Mesodermal cell (in vitro differentiated cells): ENCODE measurements at regions not wholly inside any gene's neighbourhood (a gene's known extent, or its start where the extent isn't known, plus 50 kb on each side); places are given as distances from the start of the nearest gene placed in this dataset.

Experiments used
- H3K27ac ChIP-seq: 2 replicates; pipeline ENCODE4 v1.7.0; 2013; ENCODE audit warnings: mild to moderate bottlenecking, low read depth, low read length, moderate library complexity; ENCODE audit not compliant: severe bottlenecking
- H3K36me3 ChIP-seq: 2 replicates; pipeline ENCODE4 v1.7.1; 2013; ENCODE audit warnings: mild to moderate bottlenecking, low read length, moderate library complexity; ENCODE audit not compliant: control insufficient read depth, insufficient read depth
- H3K4me1 ChIP-seq: one replicate; pipeline ENCODE4 v1.7.1; 2013; ENCODE audit warnings: mild to moderate bottlenecking, low read length; ENCODE audit not compliant: insufficient read depth, control insufficient read depth, poor library complexity, severe bottlenecking
- H3K4me3 ChIP-seq: 2 replicates; pipeline ENCODE4 v1.7.0; 2013; ENCODE audit warnings: low read length, control low read depth, mild to moderate bottlenecking; ENCODE audit not compliant: insufficient read depth, poor library complexity, severe bottlenecking; ENCODE audit errors: extremely low read depth
- H3K9me3 ChIP-seq: 2 replicates; pipeline ENCODE4 v1.7.1; 2013; ENCODE audit warnings: mild to moderate bottlenecking, low read length, moderate library complexity; ENCODE audit not compliant: control insufficient read depth
- WGBS, 2 experiments: methylation state at CpG; one replicate each; pipeline ENCODE4 v1.1.5; 2013; ENCODE audit warnings: missing lambda C conversion rate in 2 of 2; ENCODE audit not compliant: insufficient coverage in 2 of 2; 5-methylcytosine and 5-hydroxymethylcytosine counted together

DNA sequence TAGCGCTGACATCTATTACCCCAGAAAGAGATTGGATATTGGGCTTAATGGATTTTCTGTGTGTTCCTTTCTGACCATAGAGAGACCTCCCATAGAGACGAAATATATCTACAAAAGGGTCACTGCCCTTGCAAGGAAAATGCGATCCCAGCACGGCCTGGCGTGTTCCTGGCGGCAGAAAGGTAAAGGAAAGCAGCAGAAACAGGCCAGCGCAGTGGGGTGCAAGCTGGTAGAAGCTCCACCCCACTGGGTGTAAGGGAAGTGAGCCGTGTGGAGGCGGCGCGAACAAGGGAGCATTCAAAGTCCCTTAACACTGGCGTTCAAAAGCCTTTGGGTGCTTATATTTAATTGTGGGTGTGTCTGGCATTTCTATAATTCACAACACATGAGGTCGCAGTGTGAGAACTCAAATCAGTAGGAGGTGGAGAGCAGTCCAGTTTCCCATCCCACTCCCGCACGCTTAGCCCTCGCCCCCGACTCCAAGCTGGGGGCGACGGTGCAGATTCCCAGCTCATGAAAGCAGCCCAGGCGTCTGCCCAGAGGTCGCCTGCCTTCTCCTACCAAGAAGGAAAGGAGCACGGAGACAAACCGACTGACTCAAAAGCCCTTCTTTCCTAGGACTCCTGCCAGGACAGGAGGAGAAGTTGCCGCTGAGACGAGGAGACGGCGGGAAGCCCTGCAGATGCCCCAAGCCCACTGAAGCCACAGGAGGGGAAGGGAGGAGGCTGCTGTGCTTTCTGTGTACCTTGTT is 478.4 kb downstream of the FOXO1 start:
- H3K4me1 ChIP-seq = peaks cover 35% of the 10 kb centered on the region
- no peak overlapping the region for H3K4me3 ChIP-seq
- no peaks in the 10 kb centered on the region for H3K36me3 ChIP-seq
- H3K27ac ChIP-seq = no peak overlapping the region
- H3K9me3 ChIP-seq = no peaks in the 10 kb centered on the region
- WGBS, 2 experiments = 91% methylated on average over 12 to 15 of the region's 27 CpGs

DNA sequence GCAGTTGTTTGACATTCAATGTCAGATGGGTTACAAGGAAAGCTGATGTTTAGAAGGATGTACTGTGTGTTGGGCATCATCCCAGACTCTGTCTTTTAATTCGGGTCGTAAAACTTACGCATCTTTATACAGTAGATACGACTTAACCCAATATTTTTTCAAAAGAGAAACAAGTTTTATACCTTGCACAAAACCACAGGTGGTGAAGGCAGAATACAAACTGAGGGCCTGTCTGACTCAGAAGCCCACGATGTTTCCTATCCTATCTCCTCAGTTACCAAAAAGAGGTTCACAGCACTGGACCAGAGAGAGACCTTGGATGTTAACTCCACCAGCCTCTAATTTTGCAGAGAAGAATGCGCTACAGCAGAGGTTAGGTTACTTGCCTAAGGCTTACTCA is 477.0 kb downstream of the FOXO1 start:
- Histone ChIP-seq H3K36me3 (no peaks in the 10 kb centered on the region), H3K27ac (peak overlapping the region; percentile 89), H3K4me3 (no peak overlapping the region), H3K4me1 (peaks cover 35% of the 10 kb centered on the region), H3K9me3 (no peaks in the 10 kb centered on the region)
- WGBS, 2 experiments = 95 to 97% methylated on average over 4 of the region's 6 CpGs

DNA sequence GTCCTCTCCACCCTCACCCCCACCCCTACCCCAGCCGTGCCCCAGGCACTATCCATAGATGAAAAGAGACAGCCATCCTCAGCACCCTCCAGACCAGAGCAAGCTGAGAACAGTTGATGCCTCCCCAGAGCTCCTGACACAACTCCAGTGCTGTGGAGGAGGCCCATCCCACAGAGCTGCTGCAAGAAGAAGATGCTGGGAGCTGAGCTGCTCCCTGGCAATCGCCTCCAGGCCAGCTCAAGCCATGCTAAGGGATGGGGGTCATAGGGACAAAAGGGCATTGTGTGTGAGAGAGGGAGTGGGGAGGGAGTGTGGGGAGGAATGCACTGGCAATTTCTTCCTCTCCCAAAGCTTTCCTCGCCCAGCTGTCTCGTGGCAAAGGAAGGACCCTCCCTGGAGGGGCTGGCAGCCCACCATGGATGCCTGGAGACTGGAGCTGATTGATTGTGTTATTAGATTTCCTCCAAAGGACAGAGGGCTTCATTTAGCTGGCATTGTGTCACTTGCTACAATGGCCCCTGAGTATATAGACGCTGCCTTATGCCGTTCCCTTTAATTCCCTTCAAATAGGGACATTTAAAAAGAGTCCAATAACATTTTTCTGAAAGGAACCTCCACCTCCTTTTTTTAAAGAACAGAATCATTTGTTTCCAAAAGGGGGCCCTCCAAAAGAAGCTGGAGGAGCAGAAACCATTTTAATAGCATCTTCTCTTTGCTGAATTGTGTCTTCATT is 476.4 kb downstream of the FOXO1 start:
- Histone ChIP-seq H3K4me3 (no peak overlapping the region), H3K4me1 (peaks cover 35% of the 10 kb centered on the region), H3K27ac (peak overlapping the region; percentile 89), H3K9me3 (no peaks in the 10 kb centered on the region), H3K36me3 (no peaks in the 10 kb centered on the region)
- WGBS, 2 experiments = 73 to 75% methylated on average over 4 of the region's 6 CpGs

DNA sequence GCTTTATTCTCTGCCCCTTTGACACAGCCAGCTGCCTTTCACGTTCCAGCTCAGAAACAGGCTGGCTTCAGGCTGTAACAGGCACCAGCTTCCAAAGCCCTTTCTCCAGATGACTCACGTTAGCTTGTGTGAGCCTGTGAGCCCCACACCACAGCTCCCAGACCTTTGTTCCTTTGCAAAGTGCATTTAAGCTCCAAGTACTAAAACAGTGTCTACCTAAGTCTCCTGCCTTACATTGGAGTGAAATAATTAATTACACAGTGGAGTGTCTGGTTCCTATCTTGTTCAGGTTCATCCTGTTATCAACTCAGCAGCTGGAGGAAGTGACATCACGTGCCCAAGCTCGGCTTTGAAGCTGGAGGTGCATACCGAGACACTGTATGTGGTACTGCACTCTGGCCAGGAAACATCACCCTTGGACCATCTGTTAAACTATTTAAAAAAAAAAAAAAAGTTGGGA is 475.8 kb downstream of the FOXO1 start:
- Histone ChIP-seq H3K36me3 (no peaks in the 10 kb centered on the region), H3K4me1 (peaks cover 35% of the 10 kb centered on the region), H3K9me3 (no peaks in the 10 kb centered on the region), H3K27ac (peak overlapping the region; percentile 89), H3K4me3 (no peak overlapping the region)
- 52 to 65% methylated on average over 2 to 5 of the region's 5 CpGs for WGBS, 2 experiments

DNA sequence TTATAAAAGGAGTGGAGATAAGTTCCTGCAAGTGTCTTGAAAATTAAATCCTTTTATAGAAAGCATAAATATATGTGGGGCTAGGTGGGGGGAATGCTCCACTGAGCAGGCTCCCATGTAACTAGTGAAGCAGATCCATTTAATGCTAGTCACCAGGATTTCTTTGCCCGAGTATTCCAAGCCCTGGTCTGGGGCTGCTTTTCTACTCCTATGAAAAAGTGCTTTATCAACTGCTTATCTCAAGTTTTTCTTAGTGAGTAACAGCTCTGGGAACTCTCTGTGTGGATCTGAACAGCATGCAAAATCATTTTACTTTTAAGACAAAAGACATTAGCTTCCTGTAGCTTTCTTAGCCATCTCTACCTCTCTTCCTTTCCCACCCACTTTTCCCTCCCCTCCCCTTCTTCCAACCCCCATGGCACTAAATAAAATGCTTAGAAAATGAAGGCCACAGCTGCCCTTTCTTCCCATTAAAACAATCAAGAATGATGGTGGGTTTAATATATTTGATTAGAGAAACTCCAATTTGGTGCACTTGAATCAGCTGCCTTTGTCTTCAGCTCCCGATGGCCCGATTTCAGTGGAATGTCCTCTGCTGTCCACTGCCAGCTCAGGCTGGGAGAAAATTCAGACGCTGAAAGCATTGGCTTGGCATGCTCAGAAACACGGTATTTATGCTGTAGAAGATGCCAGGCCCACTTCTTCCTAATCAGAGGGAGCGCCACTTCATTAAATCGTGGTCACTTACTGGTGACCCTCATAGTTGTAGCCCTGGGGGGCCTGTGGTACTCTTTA is 475.1 kb downstream of the FOXO1 start:
- Histone ChIP-seq H3K4me1 (peaks cover 35% of the 10 kb centered on the region), H3K4me3 (no peak overlapping the region), H3K27ac (peak overlapping the region; percentile 89), H3K9me3 (no peaks in the 10 kb centered on the region), H3K36me3 (no peaks in the 10 kb centered on the region)
- WGBS, 2 experiments = 79 to 94% methylated on average over 5 to 7 of the region's 7 CpGs

DNA sequence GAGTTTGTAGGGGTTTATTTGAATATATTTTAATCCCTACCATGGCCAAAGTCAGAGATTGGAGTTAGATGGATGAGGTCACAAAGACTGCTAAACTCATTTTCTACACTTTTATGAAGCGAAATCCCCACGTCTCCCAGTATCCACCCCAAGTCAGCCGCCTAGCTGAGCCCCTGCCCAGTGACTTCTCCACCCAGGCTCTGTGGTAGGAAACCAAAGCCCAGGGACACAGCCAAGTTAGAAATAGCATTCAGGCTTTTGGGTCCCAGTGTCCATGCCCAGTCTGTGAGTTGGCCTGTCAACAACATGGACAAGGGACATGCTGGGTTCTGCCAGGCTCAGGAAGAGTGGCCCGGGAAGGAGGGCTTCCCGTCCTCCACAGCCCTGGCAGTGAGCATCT is 474.0 kb downstream of the FOXO1 start:
- no peak overlapping the region for H3K27ac ChIP-seq
- no peaks in the 10 kb centered on the region for H3K9me3 ChIP-seq
- WGBS, 2 experiments = 100% methylated on average over 3 to 5 of the region's 5 CpGs
- H3K36me3 ChIP-seq = no peaks in the 10 kb centered on the region
- no peak overlapping the region for H3K4me3 ChIP-seq
- H3K4me1 ChIP-seq = peaks cover 35% of the 10 kb centered on the region

DNA sequence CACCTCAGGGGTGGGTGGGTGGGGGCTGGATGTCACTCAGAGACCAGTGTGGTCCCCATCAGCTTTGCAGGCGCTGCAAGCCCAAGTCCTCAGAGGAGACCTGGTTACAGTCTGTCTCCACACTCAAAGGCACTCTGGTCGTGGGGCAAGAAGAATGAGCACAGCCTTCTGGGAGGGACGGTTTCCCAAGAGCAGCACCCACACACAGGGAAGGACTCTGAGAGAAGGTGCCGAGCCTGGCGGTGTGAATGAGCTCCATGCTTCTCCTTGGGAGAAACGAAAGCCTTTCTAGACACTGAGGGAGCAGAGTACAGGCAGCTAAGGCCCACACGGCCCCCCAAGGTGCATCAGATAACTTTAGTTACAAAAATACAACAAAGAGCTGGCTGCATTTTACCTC is 473.6 kb downstream of the FOXO1 start:
- no peaks in the 10 kb centered on the region for H3K36me3 ChIP-seq
- 98 to 100% methylated on average over 5 to 6 of the region's 7 CpGs for WGBS, 2 experiments
- no peak overlapping the region for H3K27ac ChIP-seq
- no peaks in the 10 kb centered on the region for H3K9me3 ChIP-seq
- peaks cover 32% of the 10 kb centered on the region for H3K4me1 ChIP-seq
- no peak overlapping the region for H3K4me3 ChIP-seq

DNA sequence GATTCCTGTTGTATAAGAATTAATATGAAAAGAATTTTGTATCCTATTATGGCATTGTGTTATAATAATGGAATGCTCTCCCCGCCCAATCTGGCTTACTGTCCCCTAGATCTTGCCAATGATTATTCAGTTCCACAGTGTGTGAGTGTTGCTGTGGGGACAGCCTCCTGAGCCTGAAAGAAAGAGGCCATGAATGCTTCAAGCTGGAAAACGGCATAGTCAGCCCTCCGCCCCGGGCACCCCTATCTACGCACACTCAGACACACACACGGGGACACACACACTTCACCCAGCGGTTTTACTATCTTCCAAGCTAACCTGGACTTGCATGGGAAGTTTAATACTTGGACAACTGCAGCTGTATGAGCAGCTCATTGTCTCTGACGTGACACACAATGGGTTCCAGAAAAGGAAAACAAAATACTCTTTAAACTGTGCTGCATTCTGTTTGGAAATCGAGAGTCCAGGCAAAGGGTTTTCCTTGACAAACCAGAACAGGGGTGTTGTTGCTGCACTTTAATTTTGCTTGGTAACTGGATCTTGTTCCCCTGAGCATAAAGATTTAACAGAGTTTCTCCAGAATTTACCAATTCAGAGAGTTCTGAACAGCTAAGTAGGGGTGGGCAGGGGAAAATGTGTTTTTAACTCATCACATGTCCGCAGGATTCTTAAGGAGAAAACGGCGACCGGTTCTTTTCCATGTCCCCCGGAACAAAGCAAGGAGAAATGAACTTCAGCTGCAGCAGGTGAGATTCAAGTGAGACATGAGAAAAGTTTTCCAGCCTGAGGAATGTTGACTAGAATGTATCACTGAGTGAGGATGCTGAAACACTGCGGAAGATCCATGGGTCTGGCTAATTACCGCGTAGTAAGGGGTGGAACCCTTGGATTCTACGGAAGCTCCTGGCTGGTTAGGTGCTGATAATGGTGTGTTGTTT is 472.9 kb downstream of the FOXO1 start:
- Histone ChIP-seq H3K9me3 (no peaks in the 10 kb centered on the region), H3K4me3 (no peak overlapping the region), H3K4me1 (peaks cover 28% of the 10 kb centered on the region), H3K27ac (no peak overlapping the region), H3K36me3 (no peaks in the 10 kb centered on the region)
- WGBS, 2 experiments = 98% methylated on average over 8 to 15 of the region's 18 CpGs

DNA sequence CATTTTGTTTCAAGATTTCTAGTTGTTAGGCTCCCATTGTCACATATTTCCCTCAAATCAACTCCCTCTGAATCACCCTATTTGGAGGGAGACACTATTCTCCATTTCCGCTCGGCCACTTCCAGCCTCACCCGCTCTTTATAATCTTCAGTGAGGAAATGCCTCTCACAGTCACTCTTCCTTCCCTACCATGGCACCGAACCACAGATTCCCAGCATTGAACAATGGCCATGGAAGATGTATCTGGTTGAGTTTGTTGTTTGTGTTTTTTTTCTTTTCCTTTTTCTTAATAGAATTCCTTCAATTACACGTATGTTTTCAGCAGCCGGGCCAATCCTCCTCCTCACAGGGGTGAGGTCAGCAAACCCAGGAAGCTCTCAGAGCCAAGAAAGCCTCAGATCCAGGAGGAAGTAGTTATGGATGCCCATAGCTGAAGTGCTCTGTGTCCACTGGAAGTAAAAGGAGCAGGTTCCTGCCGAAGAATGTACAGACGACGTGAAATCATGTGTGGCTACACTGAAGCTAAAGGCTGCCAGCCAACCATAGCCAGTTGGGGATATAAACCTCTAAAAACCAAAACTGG is 472.1 kb downstream of the FOXO1 start:
- Histone ChIP-seq H3K9me3 (no peaks in the 10 kb centered on the region), H3K4me3 (no peak overlapping the region), H3K4me1 (peaks cover 24% of the 10 kb centered on the region), H3K27ac (no peak overlapping the region), H3K36me3 (no peaks in the 10 kb centered on the region)
- WGBS, 2 experiments = 76 to 100% methylated on average over 1 to 5 of the region's 9 CpGs
